GM19023 (cell line): ENCODE measurements at regions not wholly inside any gene's neighbourhood (a gene's known extent, or its start where the extent isn't known, plus 50 kb on each side); places are given as distances from the start of the nearest gene placed in this dataset.
"Not testable (repeated sequence)": the region's sequence is repeated elsewhere in the genome, so short reads cannot be mapped to it uniquely, and the experiment has no call there.

Experiments
- ATAC-seq: cut with Tn5 transposase; IDR thresholded peaks from one replicate; pipeline ENCODE4 v1.9.1; 2021; ENCODE audit warnings: mild to moderate bottlenecking, moderate library complexity; ENCODE audit not compliant: unreplicated experiment

DNA sequence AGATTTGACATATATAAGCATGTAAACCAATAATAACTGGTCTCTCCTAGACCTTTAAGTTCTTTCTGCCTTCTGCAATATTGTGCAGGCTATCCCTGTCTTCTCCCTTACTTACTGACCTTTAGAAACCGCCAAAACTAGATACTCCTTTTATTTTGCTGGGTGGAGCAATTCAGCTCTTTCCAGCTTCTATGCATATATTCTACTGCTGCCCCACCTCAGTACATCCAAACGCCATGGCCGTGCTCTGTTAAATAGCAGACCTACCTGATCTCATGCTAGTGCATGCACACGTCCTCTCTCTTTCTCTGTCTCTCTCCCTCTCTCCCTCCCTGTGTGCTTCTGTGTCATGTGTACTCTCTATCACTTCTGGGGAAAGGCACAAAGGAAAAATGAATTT is 76.7 kb upstream of the CAPRIN1 start:
- no peak for ATAC-seq

DNA sequence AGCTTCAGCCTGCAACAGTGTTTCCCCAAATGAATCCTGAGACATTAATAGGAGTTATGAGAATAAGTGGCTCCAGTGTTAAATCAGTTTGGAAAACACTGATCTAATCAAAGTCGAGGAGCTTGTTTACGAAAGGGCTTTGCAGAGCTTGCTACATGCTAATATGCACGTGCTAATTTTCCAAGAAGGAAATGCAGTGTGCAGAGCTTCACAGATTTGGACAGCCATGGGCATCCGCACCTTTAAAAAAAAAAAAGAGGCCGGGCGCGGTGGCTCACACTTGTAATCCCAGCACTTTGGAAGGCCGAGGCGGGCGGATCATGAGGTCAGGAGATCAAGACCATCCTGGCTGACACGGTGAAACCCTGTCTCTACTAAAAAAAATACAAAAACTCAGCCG is 79.7 kb upstream of the LMO2 start:
- ATAC-seq = not testable (repeated sequence)

DNA sequence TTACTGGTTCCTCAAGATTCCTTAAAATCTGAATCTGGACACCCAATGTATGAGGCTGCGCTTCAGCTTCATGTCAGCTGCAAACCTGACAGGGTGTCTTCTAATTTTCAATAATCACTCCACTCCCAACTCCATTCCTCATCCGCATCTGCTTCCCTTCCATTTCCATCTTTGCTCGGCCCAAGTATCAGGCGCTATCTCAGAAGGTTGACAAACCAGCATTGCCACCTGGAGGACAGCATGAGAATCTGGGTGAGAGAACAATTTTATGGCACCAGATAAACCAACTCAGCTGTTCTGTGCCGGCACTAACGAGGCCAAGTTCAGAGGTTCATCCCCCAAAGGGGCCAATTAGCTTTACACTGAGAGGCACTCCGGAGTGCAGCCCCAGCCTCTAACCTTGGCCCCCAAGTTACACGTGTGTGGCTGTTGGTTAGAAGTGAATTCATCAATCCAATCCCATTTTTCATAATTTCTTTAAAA is 79.1 kb upstream of the LMO2 start:
- ATAC-seq = no peak

DNA sequence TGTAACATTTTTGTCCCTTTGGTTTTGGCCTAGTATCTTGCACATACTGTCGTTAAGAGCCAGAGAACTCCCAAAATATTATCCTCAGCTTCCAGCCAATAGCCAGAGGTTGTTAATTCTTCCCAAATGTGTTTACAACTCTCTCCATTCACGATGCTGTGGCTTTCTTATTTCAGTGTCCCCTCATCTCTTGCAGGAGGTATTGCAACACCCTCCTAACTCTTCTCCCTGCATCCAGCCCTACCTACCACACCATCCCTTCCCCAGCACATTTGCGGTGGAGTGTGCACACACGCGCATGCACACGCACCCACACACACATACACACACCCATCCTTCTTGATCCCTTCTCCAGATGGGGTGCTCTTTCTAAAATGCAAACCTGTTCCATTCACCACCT is 75.6 kb upstream of the LMO2 start:
- no peak for ATAC-seq

DNA sequence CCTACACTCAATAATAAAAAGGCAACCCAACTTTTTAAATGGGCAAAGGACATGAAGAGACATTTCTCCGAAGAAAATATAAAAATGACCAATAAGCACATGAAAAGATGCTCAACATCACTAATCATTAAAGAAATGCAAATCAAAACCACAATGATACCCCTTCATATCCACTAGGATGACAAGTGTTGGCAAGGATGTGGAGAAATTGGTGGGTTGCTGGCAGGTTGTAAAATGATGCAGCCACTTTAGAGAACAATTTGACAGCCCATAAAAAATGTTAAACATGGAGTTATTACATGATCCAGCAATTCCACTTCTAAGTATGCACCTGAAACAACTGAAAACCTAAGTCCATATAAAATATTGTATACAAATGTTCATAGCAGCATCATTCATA is 73.2 kb upstream of the LMO2 start:
- no peak for ATAC-seq

DNA sequence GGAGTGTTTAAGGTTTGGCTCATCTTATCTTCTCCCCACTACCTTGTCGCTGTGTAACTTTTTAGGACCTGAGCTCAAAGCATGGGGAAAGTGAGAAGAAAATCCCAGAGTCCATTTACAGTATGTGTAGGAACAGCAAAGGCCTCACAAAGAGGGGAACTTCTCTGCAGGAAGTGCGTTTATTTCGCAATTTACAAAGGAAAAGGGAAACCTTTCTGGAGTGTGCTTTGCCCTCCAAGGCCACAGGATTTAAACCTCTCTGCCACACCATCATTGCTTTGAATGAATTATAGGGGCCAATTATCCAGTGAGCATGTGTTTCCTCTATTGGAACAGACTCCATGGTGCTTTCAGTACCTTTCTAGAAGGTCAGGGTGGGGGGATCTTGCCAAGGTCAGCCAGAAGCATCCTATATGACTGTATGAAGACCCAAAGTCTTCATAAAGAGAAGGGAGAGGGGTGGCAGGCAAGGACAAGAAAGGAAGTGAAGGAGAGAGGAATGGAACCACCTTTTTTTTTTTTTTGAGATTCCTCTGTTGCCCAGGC is 68.1 kb upstream of the LMO2 start:
- no peak for ATAC-seq

DNA sequence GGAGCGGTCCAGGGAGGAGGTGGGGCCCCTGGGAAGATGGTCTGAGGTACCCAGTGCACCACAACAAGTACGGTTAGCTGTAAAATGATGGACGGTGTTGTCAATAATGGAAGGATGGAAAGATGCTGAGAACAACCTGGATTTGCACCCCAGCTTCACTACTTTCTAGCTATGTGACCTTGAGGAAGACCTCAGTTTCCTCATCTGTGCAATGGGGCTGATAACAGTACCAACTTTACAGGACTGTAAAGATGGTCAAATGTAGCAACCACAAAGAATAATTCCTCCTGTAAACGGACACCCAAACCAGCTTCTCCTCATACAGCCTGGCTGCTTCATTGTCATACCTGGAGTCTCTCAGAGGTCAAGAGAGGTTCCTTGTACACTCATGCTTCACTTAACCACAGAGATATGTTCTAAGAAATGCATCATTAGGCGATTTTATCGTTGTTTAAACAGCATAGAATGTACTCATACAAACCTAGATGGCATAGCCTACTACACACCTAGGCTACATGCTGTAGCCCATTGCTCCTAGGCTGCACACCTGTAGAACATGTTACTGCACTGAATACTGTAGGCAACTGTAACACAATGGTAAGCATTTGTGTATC is 65.5 kb upstream of the LMO2 start:
- no peak for ATAC-seq

DNA sequence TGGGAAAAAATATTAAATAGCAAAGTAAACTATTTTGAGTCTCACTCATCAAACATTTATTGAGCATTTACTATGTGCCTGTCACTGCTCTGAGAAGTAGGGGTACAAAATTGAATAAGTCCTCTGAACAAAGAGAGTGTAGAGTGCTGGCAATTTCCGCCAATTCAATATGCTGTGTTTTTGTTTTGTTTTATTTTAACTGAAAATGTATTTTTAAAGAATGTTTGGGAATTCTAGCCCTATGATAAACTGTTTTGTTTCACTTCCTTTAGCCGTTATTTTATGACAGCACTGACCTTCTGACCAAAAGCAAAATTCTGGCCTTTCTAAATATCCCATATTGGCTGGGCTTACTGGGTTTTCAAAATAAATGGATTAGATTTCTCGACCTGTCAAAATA is 64.7 kb upstream of the LMO2 start:
- ATAC-seq = no peak

DNA sequence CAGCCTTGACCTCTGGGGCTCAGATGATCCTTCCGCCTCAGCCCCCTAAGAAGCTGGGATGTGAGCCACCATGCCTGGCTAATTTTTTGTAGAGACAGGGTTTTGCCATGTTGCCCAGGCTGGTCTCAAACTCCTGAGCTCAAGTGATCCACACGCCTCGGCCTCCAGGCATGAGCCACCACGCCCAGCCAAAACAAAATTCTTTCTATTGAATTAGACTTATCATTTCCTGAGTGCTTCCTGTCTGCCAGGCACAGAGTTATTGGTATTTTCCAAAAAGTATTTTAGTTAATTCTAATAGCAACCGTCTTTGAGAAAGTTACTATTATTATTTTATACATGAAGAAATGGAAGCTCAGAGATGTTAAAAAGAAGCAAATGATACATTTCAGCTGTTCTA is 61.4 kb upstream of the LMO2 start:
- ATAC-seq = no peak

DNA sequence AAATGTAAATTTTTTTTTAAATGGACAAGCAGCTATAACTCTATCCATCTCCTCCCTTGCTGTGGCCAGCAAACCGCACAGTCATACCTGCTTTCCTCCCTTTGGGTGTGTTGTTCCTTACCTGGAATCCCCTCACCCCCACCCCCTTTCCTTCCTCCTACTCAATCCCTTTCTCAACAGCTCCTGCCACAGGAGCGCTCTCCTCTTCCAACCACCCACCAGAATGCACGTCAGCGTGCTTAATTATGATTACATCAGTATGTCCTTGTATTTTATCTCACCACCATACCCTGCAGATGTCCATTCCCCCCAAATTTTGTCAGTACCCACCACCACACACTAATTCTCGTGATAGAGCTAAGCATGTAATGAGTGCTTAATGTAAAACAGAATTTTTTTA is 60.9 kb upstream of the LMO2 start:
- no peak for ATAC-seq

DNA sequence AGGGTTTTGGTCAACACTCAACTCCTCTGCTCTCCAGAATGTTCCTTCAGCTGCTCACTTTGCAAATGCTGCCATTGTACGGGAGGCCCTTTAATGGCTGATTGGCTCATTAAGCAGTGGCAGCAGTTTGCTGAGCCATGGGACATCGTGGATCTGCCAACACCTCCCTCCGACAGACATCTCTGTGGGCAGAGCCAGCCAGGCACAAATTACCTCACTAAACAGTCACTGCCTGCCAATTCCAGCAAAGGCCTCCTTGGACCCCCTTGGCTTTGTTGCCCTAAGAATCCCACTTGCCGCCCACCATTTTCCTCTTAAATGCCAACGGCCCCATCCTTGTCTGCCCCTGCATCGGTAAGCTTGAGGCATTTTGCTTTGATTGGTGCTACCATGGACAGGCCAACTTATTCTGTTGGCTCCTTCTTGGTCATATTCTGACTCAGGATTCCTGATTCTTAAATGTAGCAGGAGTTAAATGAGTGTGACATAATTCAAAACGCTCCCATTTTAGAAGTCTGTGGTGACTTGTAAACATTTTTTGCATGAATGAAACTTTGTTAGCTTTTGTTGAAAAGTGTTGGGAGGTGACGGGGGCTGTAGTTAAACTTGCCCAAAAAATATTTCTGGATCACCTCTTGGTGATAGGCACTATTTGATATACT is 57.5 kb upstream of the LMO2 start:
- ATAC-seq = no peak

DNA sequence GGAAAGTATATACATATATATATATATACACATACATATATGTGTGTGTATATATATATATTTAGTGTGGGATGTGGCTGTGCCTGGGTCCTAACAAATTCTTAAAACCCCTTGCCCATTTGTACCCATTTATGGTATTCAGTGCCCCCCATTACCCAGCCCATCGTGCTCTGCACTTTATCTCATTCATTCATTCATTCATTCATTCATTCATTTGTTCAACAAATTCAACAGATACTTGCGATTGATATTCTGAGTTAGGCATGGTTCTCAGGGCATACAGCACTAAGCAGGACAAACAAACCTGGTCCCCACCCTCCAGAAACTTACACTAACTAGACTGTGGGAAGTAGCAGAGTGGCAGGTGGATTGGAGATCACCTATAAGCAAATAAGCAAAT is 56.6 kb upstream of the LMO2 start:
- ATAC-seq = no peak

DNA sequence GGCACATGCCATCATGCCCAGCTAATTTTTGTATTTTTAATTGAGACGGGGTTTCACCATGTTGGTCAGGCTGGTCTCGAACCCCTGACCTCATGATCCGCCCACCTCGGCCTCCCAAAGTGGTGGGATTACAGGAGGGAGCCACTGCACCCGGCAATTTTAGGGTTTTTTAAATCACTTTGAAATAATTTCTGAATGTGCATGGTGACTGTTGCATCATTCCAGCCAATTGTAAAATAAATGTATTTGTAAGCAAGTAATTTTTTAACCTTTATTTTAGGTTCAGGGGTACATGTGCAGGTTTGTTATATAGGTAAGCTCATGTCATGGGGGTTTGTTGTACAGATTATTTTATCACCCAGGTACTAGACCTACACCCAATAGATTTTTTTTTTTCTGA is 56.0 kb upstream of the LMO2 start:
- not testable (repeated sequence) for ATAC-seq

DNA sequence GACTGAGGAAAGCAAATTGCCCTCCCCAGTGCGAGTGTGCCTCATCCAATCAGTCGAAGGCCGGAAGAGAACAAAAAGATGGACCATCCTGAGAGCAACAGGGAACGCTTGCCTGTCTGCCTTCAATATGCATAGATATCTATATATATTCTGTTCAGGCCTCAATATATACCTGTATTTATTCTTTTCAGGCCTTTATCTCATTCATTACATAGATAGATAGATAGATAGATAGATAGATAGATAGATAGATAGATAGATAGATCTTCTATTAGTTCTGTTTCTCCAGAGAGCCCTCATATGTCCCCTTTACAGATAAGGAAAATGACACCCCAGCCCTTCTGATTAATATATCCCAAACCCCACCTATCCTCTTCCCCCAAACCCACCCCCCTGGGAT is 55.1 kb upstream of the LMO2 start:
- no peak for ATAC-seq

DNA sequence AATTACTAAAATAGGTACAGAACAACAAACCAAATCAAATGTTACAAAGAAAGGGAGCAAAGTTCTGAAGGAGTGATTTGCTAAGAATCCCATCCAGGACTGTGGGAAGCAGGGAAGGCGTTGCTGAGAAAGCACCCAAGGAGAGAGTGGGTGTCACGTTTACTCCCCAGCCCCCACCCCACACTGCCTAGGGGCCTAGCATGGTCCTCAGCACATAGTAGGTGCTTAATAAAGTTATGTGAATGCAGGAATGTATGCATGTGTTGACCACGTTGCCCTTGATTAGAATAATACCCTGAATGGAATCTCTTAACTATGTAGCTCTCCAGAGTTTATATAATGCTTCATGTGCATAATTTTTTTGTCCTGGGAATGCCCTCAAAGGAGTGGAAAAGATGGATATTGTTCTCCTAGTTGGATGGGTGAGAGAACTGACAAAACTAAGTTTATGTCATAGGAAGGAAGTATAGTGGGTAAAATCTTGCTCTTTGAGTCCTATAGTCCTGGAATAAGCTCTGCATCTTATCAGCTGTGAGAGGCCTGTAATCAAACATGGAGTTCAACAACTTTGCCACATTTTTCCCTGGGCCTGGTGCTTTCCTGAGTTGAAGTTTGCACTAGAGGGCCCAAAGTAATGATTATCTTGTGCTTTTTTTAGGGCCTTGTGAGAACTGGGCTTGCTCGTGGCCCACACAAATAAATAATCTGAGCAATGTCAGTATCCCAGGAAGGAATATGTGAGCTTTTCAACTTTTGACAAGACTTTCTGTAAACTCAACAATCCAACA is 53.8 kb upstream of the LMO2 start:
- ATAC-seq = no peak

DNA sequence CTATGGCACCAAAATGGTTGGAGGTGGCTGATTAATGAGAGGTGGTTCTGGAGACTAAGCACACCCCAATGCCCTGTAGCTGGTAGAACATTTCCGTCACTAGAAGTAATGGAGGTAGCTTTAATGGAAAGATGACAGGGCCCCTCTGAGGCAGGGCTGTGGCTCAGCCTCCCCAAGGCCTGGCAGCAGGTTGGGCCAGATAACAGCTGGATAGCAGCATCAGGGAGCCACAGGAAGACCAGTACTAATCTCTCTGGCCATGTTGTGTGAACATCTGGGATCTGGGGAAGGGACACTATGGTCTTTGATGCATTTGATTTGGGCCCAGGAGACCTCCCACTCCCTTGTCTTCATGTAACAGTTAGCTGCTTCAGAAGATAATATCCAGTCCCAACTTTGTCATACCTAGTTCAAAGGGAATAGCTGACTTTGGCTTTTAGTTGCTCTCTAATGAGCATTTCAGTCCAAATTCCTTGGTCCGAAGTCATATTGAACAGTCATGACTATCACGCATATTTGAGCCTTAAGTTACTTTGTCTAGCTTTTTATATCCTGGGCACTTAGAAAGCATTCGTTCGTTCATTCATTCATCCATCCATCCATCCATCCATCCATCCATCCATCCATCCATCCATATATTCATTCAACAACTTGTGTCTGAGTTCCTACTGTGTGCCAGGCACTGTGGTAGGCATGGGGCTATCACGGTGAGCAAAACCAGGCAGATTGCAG is 53.0 kb upstream of the LMO2 start:
- ATAC-seq = no peak

DNA sequence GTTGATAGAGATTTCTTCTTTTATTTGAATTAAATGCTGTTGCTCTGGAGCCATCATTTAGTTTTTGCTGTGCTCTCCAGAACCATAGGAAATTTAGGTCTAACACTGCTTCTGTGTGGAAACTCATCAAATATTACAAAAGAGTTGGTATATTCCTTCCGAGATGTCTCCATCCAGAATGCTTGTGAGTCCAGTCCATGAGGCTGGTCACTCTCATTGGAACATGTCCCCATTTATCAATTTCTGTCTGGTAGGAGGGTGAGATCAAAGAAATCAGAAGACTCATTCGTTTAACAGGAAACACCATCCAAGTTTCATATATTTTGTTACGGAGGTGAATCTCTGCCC is 52.4 kb upstream of the LMO2 start:
- ATAC-seq = no peak

DNA sequence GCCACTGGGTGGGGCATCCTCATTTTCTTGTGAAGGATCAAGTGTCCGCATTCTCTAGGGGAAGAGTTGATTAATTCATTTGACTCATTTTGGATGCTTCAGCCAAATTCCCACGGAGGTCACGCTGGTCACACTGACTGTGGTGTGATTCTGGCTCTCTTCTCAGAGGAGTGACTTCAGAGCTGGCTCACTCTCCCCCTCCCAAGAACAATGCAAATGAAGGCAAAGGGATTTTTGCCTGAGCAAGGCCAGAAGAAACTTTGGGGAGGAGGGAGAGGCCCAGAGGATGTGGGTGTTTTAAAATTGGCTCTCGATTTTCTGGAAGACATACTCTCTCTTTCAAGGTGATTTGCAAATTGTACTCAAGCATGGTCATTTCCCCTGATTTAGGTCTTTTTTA is 51.1 kb upstream of the LMO2 start:
- no peak for ATAC-seq

DNA sequence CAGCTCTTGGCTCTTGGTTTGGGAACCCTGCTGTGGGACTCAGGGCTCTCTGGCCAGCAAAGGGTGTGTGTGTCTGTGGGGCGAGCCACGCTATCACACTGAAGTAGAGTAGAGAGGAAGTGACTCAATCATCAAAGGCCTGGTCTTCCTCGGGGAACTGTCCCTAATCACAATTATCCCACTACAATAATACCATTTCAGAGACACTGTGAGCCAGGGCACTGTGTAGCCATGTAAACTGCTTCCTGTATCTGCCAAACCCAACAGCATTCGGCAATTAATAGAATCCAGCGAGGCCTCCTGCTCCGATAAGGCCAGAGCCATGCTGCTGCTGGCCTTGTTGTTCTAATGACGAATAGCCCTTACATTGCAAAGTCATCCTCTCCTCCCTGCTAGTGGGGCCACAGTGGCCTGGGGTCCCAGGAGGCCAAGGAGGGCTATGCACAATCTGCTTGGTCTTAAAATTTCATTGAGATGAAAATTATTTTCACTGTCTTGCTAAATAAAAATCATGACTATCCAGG is 49.8 kb upstream of the LMO2 start:
- no peak for ATAC-seq
